ENCODE measurements at regions not wholly inside any gene's neighbourhood (a gene's known extent, or its start where the extent isn't known, plus 50 kb on each side); places are given as distances from the start of the nearest gene placed in this dataset.

GRCh38 chr4:110675426-110675825 is 52.5 kb upstream of the PITX2 start:
- Histone ChIP-seq H3K9me3 (ENCODE audit: low read length) (no peaks in the 10 kb centered on the region), H3K27ac (ENCODE audit: low read depth, low read length, poor library complexity, severe bottlenecking) (no peak overlapping the region), H3K9me2 (ENCODE audit: insufficient read depth, low read length) (no peaks in the 10 kb centered on the region), H3K79me2 (ENCODE audit: insufficient read depth, low read depth, low read length) (no peaks in the 10 kb centered on the region), H3K4me1 (ENCODE audit: insufficient read depth, low read length, poor library complexity, severe bottlenecking) (no peaks in the 10 kb centered on the region), H3K4me3 (ENCODE audit: low read depth, low read length, poor library complexity, severe bottlenecking) (no peak overlapping the region), H3K4me2 (ENCODE audit: low read length) (no peak overlapping the region), H3K36me3 (ENCODE audit: insufficient read depth, low read length) (no peaks in the 10 kb centered on the region), H2AFZ (ENCODE audit: low read length) (no peak overlapping the region), H4K20me1 (ENCODE audit: insufficient read depth, low read length) (no peaks in the 10 kb centered on the region)
- intact Hi-C loops (cut with micrococcal nuclease; ENCODE audit: unreplicated experiment), result no loop called here
- ChIA-PET POLR2A (no interaction called here), CTCF (ENCODE audit: unreplicated experiment) (interaction anchor here (0.6 kb wide), 1 partner anchor 70 kb away, joined by 3 read pairs; no protein-coding TSS in a partner anchor)
- DNase-seq (ENCODE audit: low spot score), result no peak
- TF ChIP-seq EZH2phosphoT487 (IDR thresholded peaks at IDR 0.05; ENCODE audit: borderline replicate concordance, low read depth, low read length), result no peak
- BruUV-seq (replicated peaks), result no TSS peak

DNA sequence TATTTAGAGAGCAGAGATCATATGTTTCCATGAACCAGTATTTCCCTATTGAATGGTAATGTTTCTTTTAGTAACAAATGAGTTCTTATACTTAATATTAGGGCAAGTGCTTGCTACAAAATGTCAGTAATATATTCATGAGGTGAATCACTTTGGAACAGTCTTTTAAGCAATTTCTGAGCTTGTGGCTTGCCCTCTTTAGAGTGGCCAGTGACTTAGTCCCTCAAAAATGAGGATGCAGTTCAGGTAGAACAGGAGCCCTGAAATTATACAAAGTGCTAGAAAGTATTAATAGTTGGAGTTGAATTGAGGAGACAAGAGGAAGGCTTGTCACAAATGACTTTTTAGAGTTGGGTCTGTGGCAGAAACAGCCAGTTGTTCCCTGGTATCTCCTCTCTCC is 53.4 kb upstream of the PITX2 start:
- Histone ChIP-seq H3K9me2 (ENCODE audit: insufficient read depth, low read length) (no peaks in the 10 kb centered on the region), H2AFZ (ENCODE audit: low read length) (no peak overlapping the region), H3K36me3 (ENCODE audit: insufficient read depth, low read length) (no peaks in the 10 kb centered on the region), H4K20me1 (ENCODE audit: insufficient read depth, low read length) (no peaks in the 10 kb centered on the region), H3K27ac (ENCODE audit: low read depth, low read length, poor library complexity, severe bottlenecking) (no peak overlapping the region), H3K4me1 (ENCODE audit: insufficient read depth, low read length, poor library complexity, severe bottlenecking) (no peaks in the 10 kb centered on the region), H3K79me2 (ENCODE audit: insufficient read depth, low read depth, low read length) (no peaks in the 10 kb centered on the region), H3K9me3 (ENCODE audit: low read length) (no peaks in the 10 kb centered on the region), H3K4me2 (ENCODE audit: low read length) (no peak overlapping the region), H3K4me3 (ENCODE audit: low read depth, low read length, poor library complexity, severe bottlenecking) (no peak overlapping the region)
- intact Hi-C loops (cut with micrococcal nuclease; ENCODE audit: unreplicated experiment), result no loop called here
- DNase-seq (ENCODE audit: low spot score), result no peak
- BruUV-seq (replicated peaks), result no TSS peak
- TF ChIP-seq EZH2phosphoT487 (IDR thresholded peaks at IDR 0.05; ENCODE audit: borderline replicate concordance, low read depth, low read length), result no peak
- TF ChIP-seq, protein P1, sequence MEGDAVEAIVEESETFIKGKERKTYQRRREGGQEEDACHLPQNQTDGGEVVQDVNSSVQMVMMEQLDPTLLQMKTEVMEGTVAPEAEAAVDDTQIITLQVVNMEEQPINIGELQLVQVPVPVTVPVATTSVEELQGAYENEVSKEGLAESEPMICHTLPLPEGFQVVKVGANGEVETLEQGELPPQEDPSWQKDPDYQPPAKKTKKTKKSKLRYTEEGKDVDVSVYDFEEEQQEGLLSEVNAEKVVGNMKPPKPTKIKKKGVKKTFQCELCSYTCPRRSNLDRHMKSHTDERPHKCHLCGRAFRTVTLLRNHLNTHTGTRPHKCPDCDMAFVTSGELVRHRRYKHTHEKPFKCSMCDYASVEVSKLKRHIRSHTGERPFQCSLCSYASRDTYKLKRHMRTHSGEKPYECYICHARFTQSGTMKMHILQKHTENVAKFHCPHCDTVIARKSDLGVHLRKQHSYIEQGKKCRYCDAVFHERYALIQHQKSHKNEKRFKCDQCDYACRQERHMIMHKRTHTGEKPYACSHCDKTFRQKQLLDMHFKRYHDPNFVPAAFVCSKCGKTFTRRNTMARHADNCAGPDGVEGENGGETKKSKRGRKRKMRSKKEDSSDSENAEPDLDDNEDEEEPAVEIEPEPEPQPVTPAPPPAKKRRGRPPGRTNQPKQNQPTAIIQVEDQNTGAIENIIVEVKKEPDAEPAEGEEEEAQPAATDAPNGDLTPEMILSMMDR (conservative IDR thresholded peaks at IDR 0.05; ENCODE audit: low read length), result no peak
- CTCF ChIA-PET (ENCODE audit: unreplicated experiment), result no interaction called here
- POLR2A ChIA-PET, result no interaction called here

- BruUV-seq (replicated peaks), result no TSS peak
- Histone ChIP-seq H3K9me3 (ENCODE audit: low read length) (no peaks in the 10 kb centered on the region), H3K4me1 (ENCODE audit: insufficient read depth, low read length, poor library complexity, severe bottlenecking) (no peaks in the 10 kb centered on the region), H4K20me1 (ENCODE audit: insufficient read depth, low read length) (no peaks in the 10 kb centered on the region), H3K4me2 (ENCODE audit: low read length) (no peak overlapping the region), H2AFZ (ENCODE audit: low read length) (no peak overlapping the region), H3K36me3 (ENCODE audit: insufficient read depth, low read length) (no peaks in the 10 kb centered on the region), H3K79me2 (ENCODE audit: insufficient read depth, low read depth, low read length) (no peaks in the 10 kb centered on the region), H3K4me3 (ENCODE audit: low read depth, low read length, poor library complexity, severe bottlenecking) (no peak overlapping the region), H3K27ac (ENCODE audit: low read depth, low read length, poor library complexity, severe bottlenecking) (no peak overlapping the region), H3K9me2 (ENCODE audit: insufficient read depth, low read length) (no peaks in the 10 kb centered on the region)
- no peak for DNase-seq (ENCODE audit: low spot score)
- intact Hi-C loops (cut with micrococcal nuclease; ENCODE audit: unreplicated experiment), result no loop called here
- ChIA-PET CTCF (ENCODE audit: unreplicated experiment) (no interaction called here), POLR2A (interaction anchor here (0.7 to 1.2 kb wide), 2 partner anchors 11 to 39 kb away, joined by 3 read pairs; no protein-coding TSS in a partner anchor)
- TF ChIP-seq, protein P1 (conservative IDR thresholded peaks at IDR 0.05; ENCODE audit: low read length), result no peak
- no peak for TF ChIP-seq EZH2phosphoT487 (IDR thresholded peaks at IDR 0.05; ENCODE audit: borderline replicate concordance, low read depth, low read length)
Measured at GRCh38 chr4:110678517-110679227, 55.8 kb upstream of the PITX2 start.

Measured in OCI-LY7 (cell line).